GM12865 (cell line): ENCODE measurements at regions not wholly inside any gene's neighbourhood (a gene's known extent, or its start where the extent isn't known, plus 50 kb on each side); places are given as distances from the start of the nearest gene placed in this dataset.

ENCODE experiments used
- DNase-seq: peaks from one replicate; pipeline ENCODE4 v3.0.0; 2010; ENCODE audit warnings: low read depth
- H3K4me3 ChIP-seq: 2 replicates; pipeline ENCODE4 v1.5.1; 2011; ENCODE audit warnings: mild to moderate bottlenecking, low read depth, low read length, control low read depth
- CTCF ChIP-seq: IDR thresholded peaks from 2 replicates; pipeline ENCODE4 v1.5.1; 2011; ENCODE audit warnings: low read length, control low read depth, low read depth, inconsistent platforms; ENCODE audit not compliant: insufficient read depth; ENCODE audit errors: missing control alignments

- no peak for DNase-seq
- TF ChIP-seq CTCF, result no peak
- H3K4me3 ChIP-seq, result no peak overlapping the region
Measured at GRCh38 chr2:204203704-204204103, 267.1 kb downstream of the ICOS start.

GRCh38 chr2:204205082-204205481, 268.5 kb downstream of the ICOS start:
- DNase-seq, result no peak
- TF ChIP-seq CTCF, result no peak
- no peak overlapping the region for H3K4me3 ChIP-seq

- DNase-seq, result no peak
- H3K4me3 ChIP-seq, result no peak overlapping the region
- TF ChIP-seq CTCF, result no peak
Measured at GRCh38 chr2:204205538-204205937, 269.0 kb downstream of the ICOS start.

GRCh38 chr2:204207866-204208265, 271.3 kb downstream of the ICOS start:
- no peak for TF ChIP-seq CTCF
- DNase-seq, result no peak
- no peak overlapping the region for H3K4me3 ChIP-seq

GRCh38 chr2:204213588-204213987, 277.0 kb downstream of the ICOS start:
- no peak for TF ChIP-seq CTCF
- DNase-seq, result no peak
- H3K4me3 ChIP-seq, result no peak overlapping the region

GRCh38 chr2:204218040-204218439, 281.5 kb downstream of the ICOS start:
- TF ChIP-seq CTCF, result no peak
- H3K4me3 ChIP-seq, result no peak overlapping the region
- DNase-seq, result no peak

GRCh38 chr2:204219196-204219595, 282.6 kb downstream of the ICOS start:
- no peak for TF ChIP-seq CTCF
- no peak for DNase-seq
- no peak overlapping the region for H3K4me3 ChIP-seq
